Endothelial cell of umbilical vein (primary cell): ENCODE measurements at regions not wholly inside any gene's neighbourhood (a gene's known extent, or its start where the extent isn't known, plus 50 kb on each side); places are given as distances from the start of the nearest gene placed in this dataset.

Source experiments
- BruUV-seq: library from RNA; stranded (reverse); fragments of 400-500 nt; replicated peaks from 2 replicates; lab custom pipeline; 2021; lab: Mats Ljungman, UMichigan
- CTCF ChIA-PET: fragments of 300-600, 350-600 bp; sonication (Branson Sonifier 250); formaldehyde crosslinking; loops from one replicate; lab custom pipeline; 2021; ENCODE audit warnings: antibody characterized with exemption, inconsistent platforms; lab: Charles Lee
- POLR2A ChIA-PET: fragments of 300-600, 350-600 bp; sonication (Branson Sonifier 250); formaldehyde crosslinking; loops from one replicate; lab custom pipeline; 2021; ENCODE audit warnings: antibody characterized with exemption, inconsistent platforms; lab: Charles Lee
- DNase-seq: peaks from one replicate; pipeline ENCODE4 v3.0.0-alpha.2; 2011; ENCODE audit warnings: low read depth, low spot score
- FAIRE-seq: peaks from 2 replicates; lab custom pipeline; 2011; peaks lifted over from hg19 to GRCh38; lab: Jason Lieb, UNC
- H2AFZ ChIP-seq: 2 replicates; pipeline ENCODE4 v1.6.0; 2012; ENCODE audit warnings: low read depth, low read length, control low read depth, inconsistent platforms
- H3K27ac ChIP-seq: 2 replicates; pipeline ENCODE4 v1.5.1; 2011; ENCODE audit warnings: low read depth, mild to moderate bottlenecking, control low read depth, low read length, moderate library complexity; ENCODE audit not compliant: insufficient read depth
- H3K27me3 ChIP-seq, 2 experiments: 2 replicates each; pipeline versions ENCODE4 v1.6.0 to v1.6.1; 2011; ENCODE audit warnings: low read length in 2 of 2, mixed read lengths in 1 of 2; ENCODE audit not compliant: control insufficient read depth in 2 of 2, insufficient read depth in 2 of 2
- H3K36me3 ChIP-seq, 2 experiments: 2 replicates in 1 of 2; 3 replicates in 1 of 2; pipeline ENCODE4 v1.5.1; 2011; ENCODE audit warnings: low read length in 2 of 2, mild to moderate bottlenecking in 1 of 2, moderate library complexity in 1 of 2; ENCODE audit not compliant: control insufficient read depth in 2 of 2, insufficient read depth in 2 of 2; ENCODE audit errors: extremely low read depth in 1 of 2
- H3K4me1 ChIP-seq: 3 replicates; pipeline ENCODE4 v1.5.1; 2011; ENCODE audit warnings: mild to moderate bottlenecking, low read length; ENCODE audit not compliant: control insufficient read depth, insufficient read depth; ENCODE audit errors: extremely low read depth
- H3K4me2 ChIP-seq: 2 replicates; pipeline ENCODE4 v1.6.1; 2011; ENCODE audit warnings: low read length, control low read depth, mixed read lengths; ENCODE audit not compliant: insufficient read depth
- H3K4me3 ChIP-seq, 3 experiments: fragments of 200-600 bp in 1 of 3; sonication (generic), shearing (Covaris generic) in 1 of 3; replicated peaks in 1 of 3; 2 replicates each; pipeline ENCODE4 v1.5.1; 2011 to 2016; ENCODE audit warnings: control low read depth in 3 of 3, low read length in 3 of 3, mild to moderate bottlenecking in 2 of 3, inconsistent platforms in 1 of 3, low read depth in 1 of 3, moderate library complexity in 1 of 3; ENCODE audit not compliant: insufficient read depth in 1 of 3
- H3K79me2 ChIP-seq: 2 replicates; pipeline ENCODE4 v1.6.0; 2012; ENCODE audit warnings: low read length, inconsistent platforms; ENCODE audit not compliant: control insufficient read depth, insufficient read depth
- H3K9ac ChIP-seq: replicated peaks from 2 replicates; pipeline ENCODE3; 2011; ENCODE audit warnings: low read length, control low read depth; ENCODE audit not compliant: insufficient read depth; ENCODE audit errors: extremely low read depth
- H3K9me1 ChIP-seq: replicated peaks from 3 replicates; pipeline ENCODE4 v1.6.0; 2011; ENCODE audit warnings: mild to moderate bottlenecking, low read length; ENCODE audit not compliant: control insufficient read depth, insufficient read depth; ENCODE audit errors: extremely low read depth
- H3K9me3 ChIP-seq: replicated peaks from 2 replicates; pipeline ENCODE4 v1.5.1; 2012; ENCODE audit warnings: low read length, inconsistent platforms; ENCODE audit not compliant: control insufficient read depth, insufficient read depth
- H4K20me1 ChIP-seq: replicated peaks from 2 replicates; pipeline ENCODE3; 2011; ENCODE audit warnings: mild to moderate bottlenecking, low read length; ENCODE audit not compliant: control insufficient read depth, insufficient read depth; ENCODE audit errors: extremely low read depth
- EZH2 ChIP-seq: IDR thresholded peaks from 2 replicates; pipeline ENCODE4 v1.6.1; 2012; ENCODE audit warnings: borderline replicate concordance, low read depth, mild to moderate bottlenecking, moderate library complexity, low read length, inconsistent platforms; ENCODE audit not compliant: severe bottlenecking
- FOS ChIP-seq: IDR thresholded peaks from 2 replicates; pipeline ENCODE4 v1.6.1; 2011; ENCODE audit warnings: mild to moderate bottlenecking, low read length, moderate library complexity, borderline replicate concordance; ENCODE audit not compliant: insufficient read depth
- GATA2 ChIP-seq: IDR thresholded peaks from 2 replicates; pipeline ENCODE4 v1.7.0; 2011; ENCODE audit warnings: low read depth, mild to moderate bottlenecking, moderate library complexity, mixed read lengths, low read length; ENCODE audit not compliant: insufficient read length, insufficient read depth
- JUN ChIP-seq: IDR thresholded peaks from 2 replicates; pipeline ENCODE4 v1.6.1; 2011; ENCODE audit warnings: borderline replicate concordance, low read depth; ENCODE audit not compliant: insufficient read length, insufficient read depth
- MYC ChIP-seq: IDR thresholded peaks from one replicate; pipeline ENCODE4 v1.6.1; 2011; ENCODE audit warnings: mild to moderate bottlenecking, low read depth, low read length
- POLR2A ChIP-seq: IDR thresholded peaks from 2 replicates; pipeline ENCODE4 v1.6.1; 2012; ENCODE audit warnings: low read depth, mild to moderate bottlenecking, control low read depth, low read length
- POLR2AphosphoS5 ChIP-seq: IDR thresholded peaks from 2 replicates; pipeline ENCODE4 v1.6.1; 2012; ENCODE audit warnings: low read depth, mild to moderate bottlenecking, control low read depth, low read length, moderate library complexity; ENCODE audit not compliant: insufficient read depth
- dilution Hi-C: fragments of 300-500 bp; cut with MboI; formaldehyde crosslinking; loops from one replicate; pipeline ENCODE4 v1.15.0; 2019; ENCODE audit warnings: low sequenced_read_pairs; ENCODE audit not compliant: extremely low pct_ligation_motif_present
- intact Hi-C: fragments of 100-400 bp; cut with micrococcal nuclease; formaldehyde crosslinking; loops from one replicate; pipeline ENCODE4 v1.10.0; 2022
- TF ChIP-seq, protein P1 (sequence below): IDR thresholded peaks from 2 replicates; pipeline ENCODE4 v1.6.1; 2011; ENCODE audit not compliant: insufficient read depth, insufficient read length
- TF ChIP-seq, protein P2 (sequence below), 2 donors: IDR thresholded peaks; 1 replicate in 1 of 2; 2 replicates in 1 of 2; pipeline ENCODE4 v1.5.1; 2011; ENCODE audit warnings: low read length in 2 of 2, mild to moderate bottlenecking in 2 of 2, moderate library complexity in 2 of 2, control low read depth in 1 of 2, inconsistent platforms in 1 of 2, low read depth in 1 of 2; ENCODE audit not compliant: insufficient read depth in 1 of 2; ENCODE audit errors: extremely low read depth in 1 of 2

DNA sequence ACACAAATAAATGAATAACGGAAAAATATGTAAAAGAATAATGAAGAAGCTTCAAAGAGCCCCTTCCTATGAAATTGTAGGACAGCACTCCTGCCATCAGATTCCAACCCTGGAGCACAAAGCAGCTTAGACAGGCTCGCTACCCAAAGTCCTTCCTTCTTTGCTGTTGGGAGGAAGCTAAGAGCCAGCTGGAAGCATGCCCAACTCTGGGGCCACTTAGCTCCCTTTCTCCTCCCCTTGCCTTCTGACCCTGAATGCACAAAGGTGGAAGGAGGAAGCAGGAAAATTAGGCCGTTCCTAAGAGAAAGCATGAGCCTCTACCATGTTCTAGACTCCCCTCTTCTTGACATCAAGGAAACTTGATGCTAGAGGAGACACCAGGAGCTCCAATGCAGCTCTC, 700.8 kb downstream of the RNF144A start:
- no peaks in the 10 kb centered on the region for H3K9me1 ChIP-seq
- TF ChIP-seq EZH2 (no peak), MYC (no peak), POLR2A (no peak), POLR2AphosphoS5 (no peak), JUN (no peak)
- TF ChIP-seq, protein P1, sequence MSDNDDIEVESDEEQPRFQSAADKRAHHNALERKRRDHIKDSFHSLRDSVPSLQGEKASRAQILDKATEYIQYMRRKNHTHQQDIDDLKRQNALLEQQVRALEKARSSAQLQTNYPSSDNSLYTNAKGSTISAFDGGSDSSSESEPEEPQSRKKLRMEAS = no peak
- no peaks in the 10 kb centered on the region for H3K36me3 ChIP-seq
- POLR2A ChIA-PET = no interaction called here
- H3K79me2 ChIP-seq = no peaks in the 10 kb centered on the region
- H3K9ac ChIP-seq = no peak overlapping the region
- H3K4me1 ChIP-seq = no peaks in the 10 kb centered on the region
- no peaks in the 10 kb centered on the region for H4K20me1 ChIP-seq
- H3K27me3 ChIP-seq = no peaks in the 10 kb centered on the region
- DNase-seq (no peak), FAIRE-seq (no peak)
- peaks cover 4% of the 10 kb centered on the region for H3K9me3 ChIP-seq
- no peak overlapping the region for H3K4me3 ChIP-seq
- H3K27ac ChIP-seq = no peak overlapping the region
- no TSS peak for BruUV-seq
- H2AFZ ChIP-seq = no peak overlapping the region
- intact Hi-C loops (no loop called here), dilution Hi-C loops (no loop called here)
- no peak overlapping the region for H3K4me2 ChIP-seq
- CTCF ChIA-PET = no interaction called here

DNA sequence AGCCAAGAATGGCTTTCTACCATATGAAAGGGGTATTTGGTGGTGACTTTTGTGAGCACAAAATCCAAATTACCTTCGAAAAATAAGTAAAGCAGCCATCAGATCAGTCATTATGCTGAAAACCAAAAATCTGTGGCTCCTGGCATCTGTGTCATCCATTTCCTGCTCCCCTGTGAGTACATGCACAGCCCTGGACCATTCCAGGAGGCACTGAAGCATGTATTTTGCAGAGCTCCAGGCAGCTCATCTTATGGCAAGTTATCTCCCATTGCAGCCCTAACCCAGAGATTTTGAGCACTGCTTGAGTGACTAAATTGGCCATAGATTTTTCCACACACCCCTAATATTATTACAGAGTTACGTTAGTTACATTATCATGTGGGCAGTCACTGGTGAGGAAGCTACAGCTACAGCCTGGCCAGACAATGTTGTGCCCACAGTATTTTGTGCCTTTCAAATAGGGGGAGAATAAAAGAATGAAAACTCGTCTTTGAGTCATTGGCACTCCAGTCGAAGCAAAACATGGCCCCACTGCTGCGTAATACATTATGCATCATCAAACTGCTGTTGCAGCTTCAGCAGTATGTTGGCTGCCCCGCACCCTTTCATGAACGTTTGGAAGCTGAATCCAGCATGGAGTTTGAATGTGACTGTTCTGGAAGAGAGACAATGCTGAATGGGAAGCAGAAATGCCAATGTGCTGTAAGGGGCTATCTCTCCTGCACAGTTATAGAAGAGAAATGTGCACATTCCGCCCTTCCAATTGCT, 702.2 kb downstream of the RNF144A start:
- Histone ChIP-seq H3K27ac (no peak overlapping the region), H3K9me1 (no peaks in the 10 kb centered on the region), H3K4me2 (no peak overlapping the region), H3K4me1 (no peaks in the 10 kb centered on the region), H3K79me2 (no peaks in the 10 kb centered on the region), H4K20me1 (no peaks in the 10 kb centered on the region), H2AFZ (no peak overlapping the region), H3K4me3 (no peak overlapping the region), H3K36me3 (no peaks in the 10 kb centered on the region), H3K27me3 (no peaks in the 10 kb centered on the region), H3K9ac (no peak overlapping the region), H3K9me3 (peaks cover 5% of the 10 kb centered on the region)
- TF ChIP-seq POLR2A (no peak), MYC (no peak), GATA2 (no peak), JUN (no peak), FOS (no peak), EZH2 (no peak), POLR2AphosphoS5 (no peak)
- TF ChIP-seq, protein P2, sequence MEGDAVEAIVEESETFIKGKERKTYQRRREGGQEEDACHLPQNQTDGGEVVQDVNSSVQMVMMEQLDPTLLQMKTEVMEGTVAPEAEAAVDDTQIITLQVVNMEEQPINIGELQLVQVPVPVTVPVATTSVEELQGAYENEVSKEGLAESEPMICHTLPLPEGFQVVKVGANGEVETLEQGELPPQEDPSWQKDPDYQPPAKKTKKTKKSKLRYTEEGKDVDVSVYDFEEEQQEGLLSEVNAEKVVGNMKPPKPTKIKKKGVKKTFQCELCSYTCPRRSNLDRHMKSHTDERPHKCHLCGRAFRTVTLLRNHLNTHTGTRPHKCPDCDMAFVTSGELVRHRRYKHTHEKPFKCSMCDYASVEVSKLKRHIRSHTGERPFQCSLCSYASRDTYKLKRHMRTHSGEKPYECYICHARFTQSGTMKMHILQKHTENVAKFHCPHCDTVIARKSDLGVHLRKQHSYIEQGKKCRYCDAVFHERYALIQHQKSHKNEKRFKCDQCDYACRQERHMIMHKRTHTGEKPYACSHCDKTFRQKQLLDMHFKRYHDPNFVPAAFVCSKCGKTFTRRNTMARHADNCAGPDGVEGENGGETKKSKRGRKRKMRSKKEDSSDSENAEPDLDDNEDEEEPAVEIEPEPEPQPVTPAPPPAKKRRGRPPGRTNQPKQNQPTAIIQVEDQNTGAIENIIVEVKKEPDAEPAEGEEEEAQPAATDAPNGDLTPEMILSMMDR (IDR thresholded peaks at IDR 0.05; ENCODE audit: extremely low read depth in 1 of 2, insufficient read depth in 1 of 2, low read depth in 1 of 2, low read length in 2 of 2) = no peak
- TF ChIP-seq, protein P1 = no peak
- DNase-seq = no peak
- ChIA-PET POLR2A (no interaction called here), CTCF (no interaction called here)
- dilution Hi-C loops (no loop called here), intact Hi-C loops (no loop called here)
- no TSS peak for BruUV-seq
- FAIRE-seq = no peak
